ENCODE measurements at regions not wholly inside any gene's neighbourhood (a gene's known extent, or its start where the extent isn't known, plus 50 kb on each side); places are given as distances from the start of the nearest gene placed in this dataset.
"Not testable (repeated sequence)": the region's sequence is repeated elsewhere in the genome, so short reads cannot be mapped to it uniquely, and the experiment has no call there.

GRCh38 chrX:152079768-152080167, 58.6 kb downstream of the MAGEA10 start:
- DNase-seq, result no peak

- DNase-seq, result peak; percentile 0
Measured at GRCh38 chrX:152074163-152074562, 64.2 kb downstream of the MAGEA10 start.

DNA sequence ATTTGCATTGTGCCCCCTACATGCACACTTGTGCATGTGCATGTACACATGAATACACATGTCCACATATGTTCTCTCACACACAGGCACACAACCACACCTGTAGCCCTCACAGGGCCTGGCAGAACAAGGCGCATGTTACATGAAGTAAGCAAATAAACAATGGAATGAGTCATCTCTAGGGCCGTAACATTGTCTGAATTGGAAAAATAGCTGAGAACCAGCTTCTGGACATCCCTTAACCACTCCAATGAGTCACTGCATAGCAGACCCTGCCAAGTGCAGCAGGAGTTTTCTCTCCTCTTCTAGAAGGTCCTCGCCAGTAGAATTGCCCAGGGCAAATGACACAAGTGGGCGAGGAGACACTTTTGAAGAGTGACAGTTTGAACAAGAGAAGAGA, 66.1 kb downstream of the MAGEA10 start:
- DNase-seq, result peak; percentile 33

GRCh38 chrX:152070144-152070543, 68.2 kb downstream of the MAGEA10 start:
- no peak for DNase-seq

GRCh38 chrX:152061557-152061956, 76.8 kb downstream of the MAGEA10 start:
- no peak for DNase-seq

GRCh38 chrX:152061083-152061482, 77.3 kb downstream of the MAGEA10 start:
- DNase-seq, result no peak

GRCh38 chrX:152050623-152051022, 76.1 kb upstream of the GABRE start:
- DNase-seq, result not testable (repeated sequence)

- no peak for DNase-seq
Measured at GRCh38 chrX:152044383-152044782, 69.9 kb upstream of the GABRE start.

DNA sequence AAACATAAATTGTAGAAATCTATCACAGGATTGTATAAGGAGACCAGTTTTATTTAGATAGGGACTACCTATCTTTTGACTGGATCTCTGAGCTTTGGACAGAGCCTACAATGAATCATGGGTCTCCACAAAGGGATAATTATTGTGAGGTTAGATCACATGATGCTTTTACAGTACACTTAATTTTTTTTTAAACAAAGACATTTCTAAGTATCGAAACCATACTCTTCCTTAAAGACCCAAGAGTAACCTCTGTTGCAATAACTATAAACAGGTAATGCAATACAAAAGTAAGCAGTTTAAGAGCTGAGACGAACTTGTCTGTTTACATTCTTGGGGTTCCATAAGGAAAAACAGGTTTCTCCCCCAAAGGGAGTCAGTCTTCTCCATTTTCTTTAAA, 64.3 kb upstream of the GABRE start:
- DNase-seq, result no peak

- no peak for DNase-seq
Measured at GRCh38 chrX:152037183-152037582, 62.7 kb upstream of the GABRE start.

DNA sequence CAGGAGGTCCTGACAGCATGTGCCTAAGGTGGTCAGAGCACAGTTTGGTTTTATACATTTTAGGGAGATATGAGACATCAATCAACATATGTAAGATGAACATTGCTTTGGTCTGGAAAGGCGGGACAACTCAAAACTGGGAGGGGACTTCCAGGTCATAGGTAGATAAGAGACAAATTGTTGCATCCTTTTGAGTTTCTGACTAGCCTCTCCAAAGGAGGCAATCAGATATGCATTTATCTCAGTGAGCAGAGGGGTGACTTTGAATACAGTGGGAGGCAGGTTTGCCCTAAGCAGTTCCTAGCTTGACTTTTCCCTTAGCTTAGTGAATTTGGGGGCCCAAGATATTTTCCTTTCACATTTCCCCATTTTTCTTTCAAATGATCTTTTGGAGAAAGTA, 56.9 kb upstream of the GABRE start:
- DNase-seq, result not testable (repeated sequence)

- DNase-seq, result no peak
Measured at GRCh38 chrX:152028579-152028978, 54.1 kb upstream of the GABRE start.

DNA sequence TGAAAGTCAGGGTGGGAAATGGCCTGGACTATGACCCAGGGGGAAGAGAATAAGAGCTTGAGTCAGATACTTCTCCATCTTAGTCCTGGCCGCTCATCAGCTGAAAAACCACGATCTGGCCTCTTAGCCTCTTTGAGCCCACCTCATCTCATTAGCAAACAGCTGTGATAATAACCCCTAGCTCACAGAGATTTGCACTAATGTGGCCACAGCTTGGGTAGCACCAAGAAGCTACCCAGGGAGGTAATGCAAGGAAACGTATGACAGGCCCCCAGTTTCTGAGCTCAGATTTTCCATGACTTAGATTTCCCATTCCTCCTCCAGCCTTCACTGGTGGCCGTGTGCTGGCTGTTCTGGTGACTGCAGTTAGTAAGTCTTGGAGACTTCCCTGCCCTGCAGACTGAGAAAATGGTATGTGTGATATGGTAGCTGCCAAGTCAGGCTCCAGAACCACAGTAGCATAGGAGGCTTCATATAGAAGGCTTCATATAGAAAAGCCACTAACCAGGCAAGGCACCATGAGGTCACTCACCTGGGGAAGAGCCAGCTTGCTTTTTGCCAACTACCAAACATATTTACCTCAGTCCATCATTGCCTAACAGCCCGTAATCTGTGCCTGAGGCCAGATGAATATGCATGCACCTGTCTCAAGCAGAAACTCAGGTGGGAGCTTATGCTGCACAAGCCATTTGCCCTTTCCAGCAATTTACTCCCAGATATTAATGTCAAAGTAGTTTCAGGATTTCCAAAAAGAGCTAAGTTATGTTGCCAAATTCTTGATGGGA, 51.4 kb upstream of the GABRE start:
- no peak for DNase-seq

GRCh38 chrX:152024710-152025109, 50.2 kb upstream of the GABRE start:
- DNase-seq, result no peak

Data from fibroblast of upper back skin (primary cell).